Calu3 (cell line): ENCODE measurements at regions not wholly inside any gene's neighbourhood (a gene's known extent, or its start where the extent isn't known, plus 50 kb on each side); places are given as distances from the start of the nearest gene placed in this dataset.

Source experiments
- BruUV-seq: library from RNA; stranded (reverse); fragments of 400-500 nt; replicated peaks from 2 replicates; lab custom pipeline; 2021; lab: Mats Ljungman, UMichigan
- CTCF ChIA-PET: fragments of 300-600 bp; sonication (Branson Sonifier 250); formaldehyde crosslinking; loops from one replicate; lab custom pipeline; 2022; ENCODE audit warnings: antibody characterized with exemption; lab: Charles Lee
- DNase-seq: peaks from one replicate; pipeline ENCODE4 v3.0.0; 2022
- H3K27ac Mint-ChIP-seq: one replicate; pipeline ENCODE4 v1.8.0; 2022; ENCODE audit warnings: mixed read lengths; ENCODE audit not compliant: unreplicated experiment
- H3K27me3 Mint-ChIP-seq: one replicate; pipeline ENCODE4 v1.8.0; 2022; ENCODE audit warnings: mixed read lengths; ENCODE audit not compliant: unreplicated experiment
- H3K36me3 Mint-ChIP-seq: one replicate; pipeline ENCODE4 v1.8.0; 2022; ENCODE audit warnings: mild to moderate bottlenecking, moderate library complexity, mixed read lengths; ENCODE audit not compliant: insufficient read depth, unreplicated experiment
- H3K4me1 Mint-ChIP-seq: one replicate; pipeline ENCODE4 v1.8.0; 2022; ENCODE audit warnings: mild to moderate bottlenecking, low read depth, mixed read lengths; ENCODE audit not compliant: unreplicated experiment
- H3K4me3 Mint-ChIP-seq: one replicate; pipeline ENCODE4 v1.8.0; 2022; ENCODE audit warnings: mild to moderate bottlenecking, low read depth, moderate library complexity, mixed read lengths; ENCODE audit not compliant: unreplicated experiment
- H3K9me3 Mint-ChIP-seq: one replicate; pipeline ENCODE4 v1.8.0; 2022; ENCODE audit warnings: low read depth, mixed read lengths; ENCODE audit not compliant: unreplicated experiment
- intact Hi-C: fragments of 100-400 bp; cut with micrococcal nuclease; formaldehyde crosslinking; loops from one replicate; pipeline ENCODE4 v1.10.0; 2022; ENCODE audit not compliant: unreplicated experiment
- TF ChIP-seq, protein P1 (sequence below): fragments of 200-600 bp; IDR thresholded peaks from one replicate; pipeline ENCODE4 v1.8.0; 2022; ENCODE audit warnings: antibody characterized with exemption; ENCODE audit not compliant: unreplicated experiment

DNA sequence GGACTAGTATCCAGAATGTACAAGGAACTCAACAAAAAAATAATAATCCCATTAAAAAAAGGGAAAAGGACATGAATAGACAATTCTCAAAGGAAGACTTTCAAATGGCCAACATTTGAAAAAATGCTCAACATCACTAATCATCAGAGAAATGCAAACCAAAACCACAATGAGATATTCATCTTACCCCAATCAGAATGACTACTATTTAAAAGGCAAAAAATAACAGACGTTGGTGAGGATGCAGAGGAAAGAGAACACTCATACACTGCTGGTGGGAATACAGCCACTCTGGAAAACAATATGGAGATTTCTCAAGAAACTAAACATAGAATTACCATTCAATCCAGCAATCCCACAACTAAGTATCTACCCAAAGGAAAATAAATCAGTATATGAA is 133.1 kb downstream of the KDR start:
- intact Hi-C loops, result no loop called here
- Mint-ChIP-seq H3K9me3 (peaks cover 7% of the 10 kb centered on the region), H3K4me1 (no peaks in the 10 kb centered on the region), H3K27me3 (no peaks in the 10 kb centered on the region), H3K4me3 (no peak overlapping the region), H3K27ac (no peak overlapping the region), H3K36me3 (no peaks in the 10 kb centered on the region)
- CTCF ChIA-PET, result no interaction called here
- TF ChIP-seq, protein P1, sequence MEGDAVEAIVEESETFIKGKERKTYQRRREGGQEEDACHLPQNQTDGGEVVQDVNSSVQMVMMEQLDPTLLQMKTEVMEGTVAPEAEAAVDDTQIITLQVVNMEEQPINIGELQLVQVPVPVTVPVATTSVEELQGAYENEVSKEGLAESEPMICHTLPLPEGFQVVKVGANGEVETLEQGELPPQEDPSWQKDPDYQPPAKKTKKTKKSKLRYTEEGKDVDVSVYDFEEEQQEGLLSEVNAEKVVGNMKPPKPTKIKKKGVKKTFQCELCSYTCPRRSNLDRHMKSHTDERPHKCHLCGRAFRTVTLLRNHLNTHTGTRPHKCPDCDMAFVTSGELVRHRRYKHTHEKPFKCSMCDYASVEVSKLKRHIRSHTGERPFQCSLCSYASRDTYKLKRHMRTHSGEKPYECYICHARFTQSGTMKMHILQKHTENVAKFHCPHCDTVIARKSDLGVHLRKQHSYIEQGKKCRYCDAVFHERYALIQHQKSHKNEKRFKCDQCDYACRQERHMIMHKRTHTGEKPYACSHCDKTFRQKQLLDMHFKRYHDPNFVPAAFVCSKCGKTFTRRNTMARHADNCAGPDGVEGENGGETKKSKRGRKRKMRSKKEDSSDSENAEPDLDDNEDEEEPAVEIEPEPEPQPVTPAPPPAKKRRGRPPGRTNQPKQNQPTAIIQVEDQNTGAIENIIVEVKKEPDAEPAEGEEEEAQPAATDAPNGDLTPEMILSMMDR, result no peak
- BruUV-seq, result no TSS peak
- DNase-seq, result no peak

DNA sequence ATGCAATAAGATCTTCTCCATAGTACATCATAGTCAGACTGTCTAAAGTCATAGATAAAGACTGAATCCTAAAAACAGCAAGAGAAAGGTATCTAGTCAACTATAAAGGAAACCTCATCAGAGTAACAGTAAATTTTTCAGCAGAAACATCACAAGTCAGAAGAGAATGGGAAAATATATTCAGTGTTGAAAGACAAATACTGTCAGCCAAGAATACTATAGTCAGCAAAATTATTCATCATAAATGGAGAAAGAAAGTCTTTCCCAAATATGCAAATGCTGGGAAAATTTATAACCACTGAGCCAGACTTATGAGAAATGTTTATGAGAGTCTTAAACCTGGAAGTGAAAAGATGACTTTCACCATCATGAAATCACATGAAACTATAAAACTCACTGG is 136.7 kb downstream of the KDR start:
- intact Hi-C loops, result no loop called here
- Mint-ChIP-seq H3K36me3 (no peaks in the 10 kb centered on the region), H3K4me1 (no peaks in the 10 kb centered on the region), H3K27ac (no peak overlapping the region), H3K27me3 (no peaks in the 10 kb centered on the region), H3K9me3 (peaks cover 7% of the 10 kb centered on the region), H3K4me3 (no peak overlapping the region)
- CTCF ChIA-PET, result no interaction called here
- no peak for DNase-seq
- BruUV-seq, result no TSS peak
- TF ChIP-seq, protein P1, result no peak

DNA sequence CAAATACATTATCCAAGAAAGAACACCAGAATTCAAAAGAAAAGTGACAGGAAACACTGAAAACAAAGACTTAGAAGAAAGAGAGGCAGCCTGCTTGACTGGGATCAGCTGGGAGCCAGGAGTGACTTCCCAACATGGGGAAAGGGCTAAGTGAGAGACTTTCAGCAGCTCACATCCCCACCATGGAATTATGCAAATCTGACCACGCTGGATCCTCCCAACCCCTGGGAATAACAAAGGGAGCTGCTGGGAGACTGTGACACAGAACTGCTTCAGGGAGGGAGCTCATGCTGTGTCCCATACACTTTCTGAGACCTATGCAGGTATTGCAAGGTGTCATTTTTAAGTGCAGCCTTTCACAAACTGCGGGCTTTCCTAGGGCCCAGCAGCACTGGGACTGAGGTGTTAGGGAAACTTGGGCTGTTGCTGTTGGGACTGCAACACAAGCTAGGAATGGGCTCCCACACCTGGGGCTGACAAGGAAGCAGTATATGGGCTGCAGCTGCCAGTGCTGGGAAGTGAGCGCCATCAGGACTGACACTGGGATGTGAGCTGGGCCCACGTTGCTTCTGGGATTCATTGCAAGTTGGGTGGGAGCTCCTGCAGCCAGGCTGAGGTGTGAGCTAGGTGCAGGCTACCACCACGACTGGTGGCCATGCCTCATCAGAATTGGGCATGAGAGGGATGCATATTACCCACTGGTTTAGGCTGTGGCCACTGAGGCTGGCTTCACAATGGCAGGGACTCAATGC is 139.1 kb downstream of the KDR start:
- CTCF ChIA-PET, result no interaction called here

DNA sequence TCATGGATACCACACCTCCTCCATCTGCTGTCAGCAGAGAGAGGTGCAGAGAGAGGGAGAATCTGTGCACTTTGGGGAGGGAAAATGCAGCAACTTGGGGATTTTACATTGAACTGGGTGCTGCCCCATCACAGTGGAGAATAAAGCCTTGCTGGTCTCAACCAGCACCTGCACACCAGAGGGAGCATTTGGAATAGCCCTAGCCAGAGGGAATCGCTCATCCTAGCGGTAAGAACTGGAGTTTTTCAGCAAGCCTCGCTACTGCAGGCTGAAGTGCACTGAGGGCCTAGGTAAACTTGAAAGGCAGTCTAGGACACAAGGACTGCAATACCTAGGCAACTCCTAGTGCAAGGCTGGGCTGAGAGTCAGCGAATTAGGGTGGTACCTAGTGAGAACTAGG is 148.7 kb downstream of the KDR start:
- H3K36me3 Mint-ChIP-seq, result no peaks in the 10 kb centered on the region
- peaks cover 6% of the 10 kb centered on the region for H3K4me1 Mint-ChIP-seq
- intact Hi-C loops, result loop anchor here (10.0 kb wide), 2 partner anchors 208 to 758 kb away; no protein-coding TSS in a partner anchor
- no peaks in the 10 kb centered on the region for H3K9me3 Mint-ChIP-seq
- TF ChIP-seq, protein P1, result no peak
- CTCF ChIA-PET, result no interaction called here
- no peak overlapping the region for H3K4me3 Mint-ChIP-seq
- DNase-seq, result no peak
- no peak overlapping the region for H3K27ac Mint-ChIP-seq
- no peaks in the 10 kb centered on the region for H3K27me3 Mint-ChIP-seq
- no TSS peak for BruUV-seq

More for the DNA sequence above, 139.1 kb downstream of the KDR start:
- intact Hi-C loops, result no loop called here
- H3K4me3 Mint-ChIP-seq, result no peak overlapping the region
- H3K4me1 Mint-ChIP-seq, result no peaks in the 10 kb centered on the region
- H3K27ac Mint-ChIP-seq, result no peak overlapping the region
- BruUV-seq, result no TSS peak
- TF ChIP-seq, protein P1, result no peak
- no peak for DNase-seq
- no peaks in the 10 kb centered on the region for H3K36me3 Mint-ChIP-seq
- H3K27me3 Mint-ChIP-seq, result no peaks in the 10 kb centered on the region
- peaks cover 4% of the 10 kb centered on the region for H3K9me3 Mint-ChIP-seq
